Gastroesophageal sphincter (tissue), 3 donors: ENCODE measurements at regions not wholly inside any gene's neighbourhood (a gene's known extent, or its start where the extent isn't known, plus 50 kb on each side); places are given as distances from the start of the nearest gene placed in this dataset.

ENCODE experiments used
- POLR2A ChIP-seq, 2 donors: fragments of 450-650 bp; IDR thresholded peaks; one replicate each; pipeline ENCODE4 v1.6.1; 2017; ENCODE audit warnings: antibody characterized with exemption in 2 of 2, mild to moderate bottlenecking in 2 of 2, moderate library complexity in 1 of 2
- TF ChIP-seq, protein P1 (sequence below), 4 experiments: fragments of 200-600 bp in 2 of 4; fragments of 450-650 bp in 2 of 4; sonication (generic) in 1 of 4; IDR thresholded peaks; one replicate each; pipeline ENCODE4 v1.5.1; 2017 to 2019; ENCODE audit warnings: antibody characterized with exemption in 4 of 4, mild to moderate bottlenecking in 2 of 4, moderate library complexity in 2 of 4

DNA sequence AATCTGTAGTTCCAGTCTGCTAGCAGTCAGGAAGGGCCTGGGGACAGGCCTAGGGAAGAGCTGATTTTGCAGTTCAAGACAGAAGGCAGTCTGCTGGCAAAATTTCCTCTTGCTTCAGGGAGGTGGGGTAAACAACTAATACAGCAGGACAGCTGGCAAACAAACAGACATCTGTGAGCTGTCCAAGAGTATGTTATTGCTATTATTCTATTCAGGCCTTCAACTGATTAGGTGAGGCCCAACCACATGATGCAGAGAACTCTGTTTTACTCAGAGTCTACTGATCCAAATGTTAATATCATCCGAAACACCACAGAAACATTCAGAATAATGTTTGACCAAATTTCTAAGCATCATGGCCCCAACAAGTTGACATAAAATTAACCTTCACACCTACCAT is 161.0 kb upstream of the E2F7 start:
- TF ChIP-seq, protein P1, sequence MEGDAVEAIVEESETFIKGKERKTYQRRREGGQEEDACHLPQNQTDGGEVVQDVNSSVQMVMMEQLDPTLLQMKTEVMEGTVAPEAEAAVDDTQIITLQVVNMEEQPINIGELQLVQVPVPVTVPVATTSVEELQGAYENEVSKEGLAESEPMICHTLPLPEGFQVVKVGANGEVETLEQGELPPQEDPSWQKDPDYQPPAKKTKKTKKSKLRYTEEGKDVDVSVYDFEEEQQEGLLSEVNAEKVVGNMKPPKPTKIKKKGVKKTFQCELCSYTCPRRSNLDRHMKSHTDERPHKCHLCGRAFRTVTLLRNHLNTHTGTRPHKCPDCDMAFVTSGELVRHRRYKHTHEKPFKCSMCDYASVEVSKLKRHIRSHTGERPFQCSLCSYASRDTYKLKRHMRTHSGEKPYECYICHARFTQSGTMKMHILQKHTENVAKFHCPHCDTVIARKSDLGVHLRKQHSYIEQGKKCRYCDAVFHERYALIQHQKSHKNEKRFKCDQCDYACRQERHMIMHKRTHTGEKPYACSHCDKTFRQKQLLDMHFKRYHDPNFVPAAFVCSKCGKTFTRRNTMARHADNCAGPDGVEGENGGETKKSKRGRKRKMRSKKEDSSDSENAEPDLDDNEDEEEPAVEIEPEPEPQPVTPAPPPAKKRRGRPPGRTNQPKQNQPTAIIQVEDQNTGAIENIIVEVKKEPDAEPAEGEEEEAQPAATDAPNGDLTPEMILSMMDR (IDR thresholded peaks at IDR 0.05): no peak
- TF ChIP-seq POLR2A (IDR thresholded peaks at IDR 0.05): no peak
